GM19372 (cell line): ENCODE measurements at regions not wholly inside any gene's neighbourhood (a gene's known extent, or its start where the extent isn't known, plus 50 kb on each side); places are given as distances from the start of the nearest gene placed in this dataset.

Source experiments
- ATAC-seq: cut with Tn5 transposase; IDR thresholded peaks from one replicate; pipeline ENCODE4 v1.9.1; 2021; ENCODE audit warnings: mild to moderate bottlenecking, low read depth, moderate library complexity; ENCODE audit not compliant: unreplicated experiment

DNA sequence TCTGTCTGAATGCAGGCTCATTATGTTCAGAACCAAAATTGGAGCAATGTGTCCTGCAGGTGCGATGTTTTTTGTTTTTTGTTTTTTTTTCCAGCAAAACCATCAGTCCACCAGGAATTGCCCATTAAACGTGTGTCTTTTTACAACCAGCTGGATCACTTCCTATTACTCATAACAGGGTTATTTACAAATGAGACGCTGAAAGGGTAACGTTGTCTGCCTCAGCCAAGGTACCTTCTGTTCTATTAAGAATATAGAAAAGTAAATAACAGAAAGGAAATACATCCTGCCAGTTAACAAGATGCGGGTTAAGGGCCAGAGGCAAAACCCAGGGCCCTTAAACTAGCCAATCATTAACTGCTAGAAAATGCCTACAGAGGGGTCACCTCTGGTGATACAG is 590.4 kb downstream of the TBC1D4 start:
- ATAC-seq = no peak

DNA sequence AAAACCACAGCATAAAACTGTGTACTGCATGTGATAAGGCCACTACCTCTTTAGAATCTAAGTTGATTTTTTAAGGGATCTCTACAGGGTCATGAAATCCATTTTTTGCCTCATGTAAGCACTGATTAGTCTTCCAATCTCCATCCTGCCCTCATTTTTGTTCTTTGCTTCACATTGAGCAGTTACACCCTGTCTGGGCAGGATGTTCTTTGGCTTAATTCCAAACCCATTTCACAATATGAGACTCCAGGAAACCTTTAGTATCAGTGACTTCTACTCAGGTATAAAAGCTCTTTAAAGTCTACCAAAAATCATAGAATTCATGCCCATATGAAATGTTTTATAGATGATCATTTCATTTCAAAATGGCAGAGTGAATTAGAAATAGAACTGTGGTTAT is 592.6 kb downstream of the TBC1D4 start:
- ATAC-seq = no peak

DNA sequence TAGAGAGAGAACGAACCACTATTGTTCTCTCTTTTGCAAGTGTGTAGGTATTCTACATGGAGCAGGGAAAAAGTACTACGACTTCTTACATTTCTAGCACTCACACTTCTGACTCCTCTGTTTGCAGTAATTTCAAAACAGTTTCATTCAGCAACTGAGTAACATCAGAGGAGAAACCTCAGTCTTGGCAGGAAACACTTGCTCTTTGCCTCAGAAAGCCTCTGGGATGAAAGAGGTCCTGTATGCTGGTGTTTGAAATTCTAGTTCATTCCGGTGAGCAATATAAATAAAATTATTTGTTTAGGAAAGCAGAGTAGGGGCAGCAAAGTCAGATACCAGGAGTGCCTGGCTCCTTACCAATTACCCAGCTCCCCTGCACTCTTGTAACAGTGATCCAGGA is 595.5 kb downstream of the TBC1D4 start:
- no peak for ATAC-seq

DNA sequence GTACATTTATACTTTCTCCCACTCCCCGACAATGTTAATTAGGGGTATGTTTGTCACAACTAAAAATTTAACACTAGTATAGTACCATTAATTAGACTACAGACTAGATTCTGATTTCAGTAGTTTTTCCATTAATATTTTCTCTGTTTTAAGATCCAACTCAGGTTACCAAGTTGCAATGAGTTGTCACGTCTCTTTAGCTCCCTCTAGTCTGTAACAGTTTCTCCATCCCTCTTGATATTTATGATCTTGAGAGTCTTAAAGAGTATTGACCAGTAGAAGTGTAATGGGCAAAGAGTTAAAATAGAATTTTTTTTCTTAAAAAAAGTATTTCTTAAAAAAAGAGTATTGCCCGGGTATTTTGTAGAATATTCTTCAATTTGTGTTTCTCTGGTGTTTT is 598.1 kb downstream of the TBC1D4 start:
- no peak for ATAC-seq

DNA sequence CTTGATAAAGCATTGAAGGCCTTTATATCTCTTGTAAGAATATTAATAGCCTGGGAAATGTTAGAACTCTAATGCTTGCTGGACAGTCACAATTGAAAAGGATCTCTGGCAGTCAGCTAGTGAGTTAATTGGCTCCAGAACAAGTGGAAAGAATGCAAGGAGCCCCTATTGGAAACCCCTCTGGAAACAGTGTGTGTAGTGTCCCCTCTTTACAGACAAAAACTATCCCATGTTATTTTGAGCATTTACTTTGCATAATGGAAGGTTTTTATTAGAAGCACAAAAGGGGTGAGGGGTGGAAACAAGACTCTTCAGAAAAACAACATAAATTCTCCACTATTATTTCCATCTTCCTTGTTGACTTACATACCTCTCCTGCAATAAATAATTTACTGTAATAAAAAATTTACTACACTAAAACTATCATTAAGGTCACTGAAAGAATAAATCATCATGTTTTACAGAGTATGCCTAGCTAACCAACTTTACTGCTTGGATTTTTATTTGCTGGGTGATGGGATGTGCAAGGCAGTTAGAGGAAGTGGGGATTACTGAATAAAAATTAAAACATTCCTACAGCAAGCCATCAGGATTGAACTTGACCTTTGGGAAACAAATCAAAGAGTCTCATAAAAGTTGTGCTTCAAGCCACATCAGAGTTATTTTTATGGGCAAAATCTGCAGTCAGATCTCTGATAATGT is 610.4 kb downstream of the TBC1D4 start:
- ATAC-seq = no peak

DNA sequence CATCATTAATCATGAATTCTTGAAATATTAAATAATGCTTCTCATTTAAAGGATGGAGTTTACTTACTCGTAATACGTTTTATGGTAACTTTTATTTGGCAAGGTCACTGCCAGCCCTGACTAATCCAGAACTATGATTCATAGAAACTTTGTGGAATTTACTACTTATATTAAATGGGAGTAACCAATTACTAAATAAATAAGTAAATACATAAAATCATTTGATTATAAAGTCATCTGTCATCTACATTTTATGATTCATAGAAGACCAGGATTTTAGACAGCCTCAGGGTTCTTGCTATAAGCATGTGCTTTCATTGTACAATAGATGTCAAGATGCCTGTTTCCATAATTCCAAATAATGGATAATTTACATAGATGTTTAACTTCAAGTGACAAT is 611.1 kb downstream of the TBC1D4 start:
- ATAC-seq = no peak

DNA sequence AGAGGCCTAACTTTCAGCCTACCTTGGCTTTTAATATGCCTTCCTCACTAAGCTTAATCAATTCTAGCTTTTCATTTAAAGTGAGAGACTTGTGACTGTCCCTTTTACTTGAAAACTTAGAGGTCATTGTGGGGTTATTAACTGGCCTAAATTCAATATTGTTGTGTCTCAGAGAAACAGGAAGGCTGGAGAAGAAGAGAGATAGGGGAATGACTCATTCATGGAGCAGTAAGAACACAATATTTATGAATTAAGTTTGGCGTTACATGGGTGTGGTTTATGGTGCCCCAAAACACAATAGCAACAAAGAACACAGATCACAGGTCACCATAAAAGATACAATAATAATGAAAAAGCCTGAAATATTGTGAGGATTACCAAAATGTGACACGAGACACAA is 612.1 kb downstream of the TBC1D4 start:
- ATAC-seq = no peak

DNA sequence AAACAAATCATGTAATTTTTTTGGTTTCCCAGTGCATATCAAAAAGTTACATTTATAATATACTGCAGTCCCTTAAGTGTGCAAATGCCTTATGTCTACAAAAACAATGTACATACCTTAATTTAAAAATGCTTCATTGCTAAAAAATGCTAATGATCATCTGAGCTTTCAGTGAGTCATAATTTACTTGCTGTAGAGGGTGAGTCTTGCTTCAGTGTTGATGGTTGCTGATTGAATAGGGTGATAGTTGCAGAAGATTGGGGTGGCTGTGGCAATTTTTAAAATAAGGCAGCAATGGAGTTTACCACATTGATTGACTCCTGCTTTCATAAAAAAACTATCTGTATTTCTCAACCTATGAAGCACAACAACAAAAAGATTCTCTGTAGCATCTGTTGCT is 613.9 kb downstream of the TBC1D4 start:
- no peak for ATAC-seq

DNA sequence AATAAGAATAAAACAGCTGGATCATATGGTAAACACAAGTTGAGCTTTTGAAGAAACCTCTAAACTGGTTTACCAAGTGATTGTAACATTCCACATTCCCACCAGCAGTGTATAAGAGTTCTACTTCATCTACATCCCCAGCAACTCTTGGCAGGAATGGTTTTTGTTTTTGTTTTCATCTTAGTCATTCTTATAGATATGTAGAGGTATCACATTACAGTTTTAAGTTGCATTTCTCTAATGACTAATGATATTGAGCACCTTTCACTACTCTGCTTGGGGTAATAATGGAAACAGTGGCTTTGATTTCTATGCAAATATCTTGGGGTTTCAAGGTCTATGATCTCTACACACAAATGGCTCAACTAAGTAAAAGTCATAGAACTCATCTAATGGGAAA is 614.5 kb downstream of the TBC1D4 start:
- ATAC-seq = no peak

DNA sequence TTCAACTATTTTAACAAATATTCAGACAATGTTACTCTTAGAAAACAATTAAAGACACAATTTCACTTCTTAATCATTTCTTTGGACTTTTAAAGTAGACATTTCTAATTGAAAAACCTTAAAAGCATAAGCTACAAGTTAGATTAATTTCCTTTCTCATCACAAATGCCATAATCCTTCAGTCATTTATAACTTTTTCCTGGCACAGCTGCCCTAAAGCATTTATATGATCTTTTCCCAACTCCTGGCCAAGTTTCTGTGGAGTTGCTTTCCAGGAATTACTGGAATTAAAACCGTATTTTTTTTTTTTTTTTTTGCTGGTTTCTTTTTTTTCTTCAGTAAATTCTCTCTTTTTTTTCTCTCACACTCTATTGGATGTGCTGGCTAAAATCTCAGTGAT is 615.9 kb downstream of the TBC1D4 start:
- ATAC-seq = no peak

DNA sequence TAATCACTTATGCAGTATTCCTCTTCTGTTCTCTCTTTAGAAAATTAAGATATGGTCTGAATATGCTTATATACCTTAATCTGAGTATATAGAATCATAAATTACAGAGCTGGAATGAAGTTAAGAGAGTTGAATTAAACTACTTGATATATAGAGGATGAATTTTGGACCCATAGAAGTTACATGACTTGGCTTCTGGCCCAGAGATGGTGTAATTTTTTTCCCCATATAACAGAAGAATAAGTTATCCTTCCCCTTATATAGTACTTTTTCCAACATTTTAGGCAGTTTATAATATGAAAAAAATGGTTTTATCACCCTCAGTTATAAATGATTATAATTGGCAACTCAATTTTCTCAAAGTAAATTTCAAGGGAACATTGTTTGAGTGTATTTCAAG is 616.3 kb downstream of the TBC1D4 start:
- ATAC-seq = no peak

DNA sequence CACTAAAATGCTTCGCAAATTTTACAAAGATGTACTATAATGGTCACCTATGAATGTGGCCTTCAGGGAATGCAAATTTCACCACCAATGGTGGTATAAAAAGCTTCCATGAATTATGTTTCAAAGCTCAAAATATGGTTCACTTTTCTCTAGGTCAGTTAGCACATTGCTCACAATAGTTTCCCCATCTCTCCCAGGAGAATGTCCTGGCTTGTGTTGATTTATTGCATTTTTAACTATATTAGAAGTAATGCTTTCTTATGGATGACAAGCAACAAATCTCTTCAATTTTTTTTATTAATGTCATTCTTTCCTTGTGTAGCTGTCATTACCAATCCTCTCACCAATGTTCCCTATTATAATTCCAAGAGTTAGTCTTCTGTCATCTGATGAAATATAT is 621.2 kb downstream of the TBC1D4 start:
- ATAC-seq = no peak

DNA sequence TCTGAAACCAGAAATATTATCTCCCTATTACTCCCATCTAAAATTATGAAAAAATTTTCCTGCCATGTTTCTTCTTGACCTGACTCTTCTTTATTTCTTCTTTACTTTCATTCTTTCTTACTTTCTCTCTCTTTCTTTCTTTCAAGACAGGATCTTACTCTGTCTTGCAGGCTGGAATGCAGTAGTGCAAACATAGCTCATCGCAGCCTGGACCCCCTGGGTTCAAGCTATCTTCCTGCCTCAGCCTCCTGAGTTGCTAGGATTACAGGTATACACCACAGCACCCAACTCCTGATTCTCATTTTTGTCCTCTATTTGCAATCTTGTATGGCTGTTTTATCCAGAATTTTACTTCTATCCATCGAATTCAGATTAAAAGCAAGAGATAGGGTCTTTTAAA is 631.1 kb downstream of the TBC1D4 start:
- ATAC-seq = no peak

DNA sequence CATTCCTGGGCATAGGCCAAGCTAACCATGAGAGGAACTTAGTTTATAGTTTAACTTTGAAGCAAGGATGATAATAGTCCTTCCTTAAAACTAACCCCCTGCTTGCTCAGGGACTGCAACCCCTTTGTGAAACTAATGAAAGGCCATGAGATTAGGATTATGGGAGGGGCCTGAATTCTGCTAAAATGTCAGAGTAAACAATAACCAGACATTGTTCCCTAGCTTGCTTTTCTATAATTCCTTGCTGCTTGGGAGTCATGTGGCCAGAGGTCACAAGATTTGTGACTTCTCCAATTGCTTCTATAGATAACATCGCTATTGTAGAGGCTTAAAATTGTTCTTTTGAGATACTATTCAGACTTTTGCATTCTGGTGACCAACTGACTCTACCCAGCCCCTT is 634.0 kb downstream of the TBC1D4 start:
- no peak for ATAC-seq

DNA sequence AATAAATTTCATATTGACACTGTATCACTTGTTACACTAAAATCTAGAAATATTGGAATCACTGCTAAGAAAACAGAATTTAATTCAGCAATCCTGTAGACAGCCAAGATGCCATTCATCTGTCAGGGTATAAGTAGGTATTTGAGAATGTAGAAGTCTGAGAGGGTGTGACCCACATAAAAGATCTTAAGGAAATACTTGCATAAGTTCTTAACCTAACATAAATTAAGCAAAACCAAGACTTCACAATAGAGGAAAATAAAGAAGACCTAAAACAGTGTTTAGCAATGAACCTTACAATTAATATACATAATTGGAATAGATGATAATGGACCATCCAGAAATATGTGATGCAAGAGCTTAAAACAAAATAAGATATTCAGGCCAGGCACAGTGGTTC is 636.2 kb downstream of the TBC1D4 start:
- no peak for ATAC-seq

DNA sequence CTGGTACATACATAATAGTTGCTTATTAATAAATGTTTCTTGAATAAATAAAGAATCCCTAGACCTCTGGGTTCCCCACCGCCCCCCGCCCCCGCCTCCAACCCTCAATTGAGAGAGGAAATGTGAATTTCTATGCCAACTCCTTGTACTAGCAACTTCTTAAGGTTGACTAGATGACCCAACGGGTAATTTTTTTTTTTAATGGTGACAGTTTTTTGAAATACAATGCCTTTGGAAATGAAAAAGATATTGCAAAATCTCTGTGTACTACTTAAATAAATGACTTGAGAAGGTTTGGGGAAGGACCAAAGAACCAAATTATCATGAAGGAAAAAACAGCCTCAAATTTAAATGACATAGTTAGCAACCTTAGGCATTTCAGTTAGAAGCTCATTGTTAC is 640.3 kb downstream of the TBC1D4 start:
- no peak for ATAC-seq

DNA sequence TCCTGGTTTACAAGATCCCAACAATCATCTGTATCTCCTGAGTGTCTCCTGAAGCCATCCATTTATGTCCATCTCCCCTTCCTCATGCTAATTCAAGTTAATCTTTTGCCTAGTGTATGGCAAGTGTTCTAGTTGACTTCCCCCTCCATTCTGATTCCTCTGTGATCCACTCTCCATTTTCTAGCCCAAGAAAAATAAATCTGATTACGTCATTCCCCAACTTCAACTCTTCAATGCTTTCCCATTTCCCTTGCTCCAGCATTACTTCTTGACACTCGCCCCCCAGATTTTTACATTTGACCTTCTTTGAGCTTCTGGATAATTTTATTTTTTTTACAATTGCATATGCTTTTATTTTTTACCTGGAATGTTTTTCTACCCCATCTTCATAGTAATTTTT is 640.8 kb downstream of the TBC1D4 start:
- no peak for ATAC-seq

DNA sequence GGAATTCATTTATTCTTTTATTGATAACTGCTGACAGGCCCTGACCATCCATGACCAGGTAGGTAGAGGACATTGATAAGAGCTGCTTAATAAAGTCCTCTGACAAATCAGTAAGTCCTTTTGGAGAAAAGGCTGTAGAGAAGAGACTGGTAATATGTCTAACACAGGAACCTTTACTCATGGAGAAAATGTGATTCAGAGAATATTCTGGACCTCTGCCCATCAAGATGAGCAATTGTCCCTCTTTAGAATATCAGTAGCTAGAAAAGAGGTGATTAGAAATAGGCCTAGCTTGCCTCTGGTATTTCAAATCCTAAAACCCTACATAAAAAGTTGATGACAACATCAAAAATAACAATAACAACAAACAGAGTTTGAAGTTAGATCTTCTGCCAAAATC is 642.3 kb downstream of the TBC1D4 start:
- no peak for ATAC-seq

DNA sequence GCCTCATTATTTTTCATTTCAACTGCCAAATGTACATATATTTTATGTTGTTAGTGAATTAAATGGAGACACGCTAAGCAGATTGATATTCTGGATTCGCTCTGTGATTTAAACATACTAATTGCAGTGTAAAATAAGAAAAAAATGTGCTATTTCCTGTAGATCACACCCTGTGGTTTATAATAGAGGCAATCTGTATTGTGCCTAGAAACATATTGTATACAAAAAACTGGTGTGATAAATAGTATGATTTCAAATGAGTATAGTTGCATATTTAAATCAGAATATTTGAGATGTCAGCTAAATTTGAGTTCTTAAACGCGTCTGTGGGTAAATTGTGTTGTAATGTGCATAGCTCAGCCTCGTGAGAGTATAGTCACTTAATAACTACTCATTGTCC is 643.9 kb downstream of the TBC1D4 start:
- no peak for ATAC-seq

DNA sequence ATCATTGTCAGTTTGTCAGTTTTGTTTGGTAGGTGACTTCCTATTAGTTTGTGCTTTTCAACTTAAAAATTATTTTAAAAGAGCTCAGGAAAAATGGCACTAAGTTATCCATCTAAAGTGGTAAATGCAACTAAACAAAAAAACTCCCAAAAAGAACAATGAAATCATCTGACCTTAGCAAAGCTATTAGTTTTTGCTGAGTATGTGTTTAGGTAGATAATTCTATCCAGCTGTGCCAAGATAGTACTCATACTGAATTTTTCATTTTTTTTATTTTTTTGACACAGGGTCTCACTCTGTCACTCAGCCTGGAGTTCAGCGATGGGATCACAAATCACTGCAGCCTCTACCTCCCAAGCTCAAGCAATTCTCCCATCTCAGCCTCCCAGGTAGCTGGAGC is 645.3 kb downstream of the TBC1D4 start:
- no peak for ATAC-seq

DNA sequence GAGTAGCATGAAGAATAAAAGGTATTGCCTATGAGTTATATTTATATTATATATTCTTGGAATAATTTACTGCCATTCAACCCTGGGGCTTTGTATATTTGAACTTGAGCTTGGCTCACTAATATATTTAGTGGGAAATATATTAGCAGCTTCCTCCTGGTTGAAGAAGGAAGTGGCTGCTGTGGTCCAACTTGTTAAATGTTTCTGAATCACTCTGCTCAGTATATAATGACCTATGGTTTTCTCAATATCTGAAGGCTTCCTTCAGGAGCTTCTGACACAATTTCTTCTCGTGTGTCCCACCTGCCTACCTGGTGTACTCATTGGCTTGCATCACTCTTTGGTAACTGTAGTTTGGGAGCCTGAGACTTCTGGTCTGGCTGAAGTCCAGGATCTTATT is 646.4 kb downstream of the TBC1D4 start:
- ATAC-seq = no peak

DNA sequence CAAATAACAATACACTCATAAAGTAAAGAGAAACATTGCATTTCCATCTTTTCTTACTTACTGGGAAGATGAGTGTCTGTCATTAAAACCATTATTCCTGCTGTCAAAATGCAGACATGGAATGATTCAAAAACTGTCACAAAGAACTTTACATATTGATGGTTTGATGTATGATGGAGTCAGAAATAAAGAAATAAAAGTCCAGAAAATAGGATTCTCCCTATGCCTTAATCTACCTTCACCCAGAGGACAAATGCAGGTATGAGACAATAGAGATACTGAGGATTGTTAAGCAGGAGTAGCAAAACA is 656.1 kb downstream of the TBC1D4 start:
- no peak for ATAC-seq
